ENCODE measurements at regions not wholly inside any gene's neighbourhood (a gene's known extent, or its start where the extent isn't known, plus 50 kb on each side); places are given as distances from the start of the nearest gene placed in this dataset.

- Mint-ChIP-seq H3K36me3 (ENCODE audit: low read depth) (no peaks in the 10 kb centered on the region), H3K9me3 (no peaks in the 10 kb centered on the region), H3K27ac (no peak overlapping the region), H3K4me1 (ENCODE audit: low read depth) (no peaks in the 10 kb centered on the region), H3K4me3 (no peak overlapping the region), H3K27me3 (peaks cover 2% of the 10 kb centered on the region)
- DNase-seq (no peak), ATAC-seq (no peak)
- no peak for TF ChIP-seq CTCF (IDR thresholded peaks at IDR 0.05)
- intact Hi-C loops (cut with micrococcal nuclease): no loop called here
- ChIA-PET CTCF (no interaction called here), POLR2A (no interaction called here)
Observed at GRCh38 chr1:10897981-10898728, 101.7 kb upstream of the CASZ1 start.

- peaks cover 1% of the 10 kb centered on the region for H3K27me3 Mint-ChIP-seq
- no peak overlapping the region for H3K27ac Mint-ChIP-seq
- no peak for ATAC-seq
- TF ChIP-seq CTCF (IDR thresholded peaks at IDR 0.05): no peak
- ChIA-PET CTCF (no interaction called here), POLR2A (no interaction called here)
- DNase-seq: no peak
- intact Hi-C loops (cut with micrococcal nuclease): no loop called here
- H3K9me3 Mint-ChIP-seq: no peaks in the 10 kb centered on the region
- peaks cover 7% of the 10 kb centered on the region for H3K4me1 Mint-ChIP-seq (ENCODE audit: low read depth)
- no peaks in the 10 kb centered on the region for H3K36me3 Mint-ChIP-seq (ENCODE audit: low read depth)
- H3K4me3 Mint-ChIP-seq: no peak overlapping the region
Observed at GRCh38 chr1:10898921-10899320, 102.5 kb upstream of the CASZ1 start.

DNA sequence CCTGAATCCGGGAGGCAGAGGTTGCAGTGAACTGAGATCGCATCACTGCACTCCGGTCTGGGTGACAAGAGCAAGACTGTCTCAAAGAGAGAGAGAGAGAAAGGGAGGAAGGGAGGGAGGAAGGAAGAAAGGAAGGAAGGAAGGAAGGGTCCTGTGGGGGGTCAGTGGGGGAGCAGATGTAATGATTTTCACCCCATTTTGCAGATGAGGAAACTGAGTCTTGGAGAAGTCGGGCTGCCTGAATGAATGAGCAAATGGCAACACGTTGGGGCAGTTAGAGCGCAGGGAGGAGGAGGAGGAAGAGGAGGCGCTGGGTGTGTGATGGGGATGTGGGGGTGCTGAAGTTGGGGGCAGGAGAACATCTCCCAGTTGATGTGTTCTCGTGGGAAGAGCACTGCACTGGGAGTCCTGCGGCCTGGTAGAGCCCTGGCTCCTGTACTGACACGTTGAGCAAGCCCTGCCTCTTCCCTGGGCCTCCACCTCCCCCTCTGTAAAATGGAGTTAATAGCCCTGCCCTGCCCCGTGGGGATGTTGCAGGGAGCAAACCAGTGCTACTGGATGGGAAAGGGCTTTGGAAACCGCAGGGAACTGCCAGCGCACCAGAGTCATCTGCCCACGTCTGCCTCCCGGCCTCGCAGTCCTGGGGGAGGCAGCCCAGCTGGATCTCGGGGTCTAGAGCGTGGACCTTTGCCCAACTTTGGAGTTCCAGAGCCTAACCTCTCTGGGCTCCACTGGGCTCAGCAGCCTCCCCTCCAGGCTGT, 103.2 kb upstream of the CASZ1 start:
- POLR2A ChIA-PET: no interaction called here
- no peak for ATAC-seq
- intact Hi-C loops (cut with micrococcal nuclease): no loop called here
- no peak for DNase-seq
- Mint-ChIP-seq H3K27me3 (no peaks in the 10 kb centered on the region), H3K27ac (no peak overlapping the region), H3K4me1 (ENCODE audit: low read depth) (peaks cover 14% of the 10 kb centered on the region), H3K9me3 (no peaks in the 10 kb centered on the region), H3K36me3 (ENCODE audit: low read depth) (no peaks in the 10 kb centered on the region), H3K4me3 (no peak overlapping the region)
- TF ChIP-seq CTCF (IDR thresholded peaks at IDR 0.05): no peak
- CTCF ChIA-PET: interaction anchor here (1.6 kb wide), 1 partner anchor 40 kb away, joined by 4 read pairs; no protein-coding TSS in a partner anchor

DNA sequence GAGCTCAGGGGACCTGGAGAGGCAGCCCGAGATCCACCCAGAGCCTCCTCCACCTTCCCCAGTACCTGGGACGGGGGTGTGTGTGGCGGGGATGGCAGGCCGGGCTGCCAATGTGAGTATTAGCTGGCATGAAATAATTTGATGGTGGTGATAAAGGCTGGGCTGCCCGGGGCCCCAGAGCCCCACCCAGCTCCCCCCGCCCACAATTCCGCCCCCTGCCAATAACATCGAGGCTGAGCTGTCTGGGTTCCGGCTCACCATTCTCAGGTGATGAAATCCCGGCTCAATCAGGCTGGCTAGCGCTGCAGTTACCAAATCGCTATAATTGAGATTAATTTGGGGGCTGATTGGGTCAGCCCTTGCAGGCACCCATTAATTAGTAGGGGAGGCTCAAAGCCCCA, 103.8 kb upstream of the CASZ1 start:
- no peak for TF ChIP-seq CTCF (IDR thresholded peaks at IDR 0.05)
- ATAC-seq: no peak
- POLR2A ChIA-PET: no interaction called here
- H3K27ac Mint-ChIP-seq: no peak overlapping the region
- CTCF ChIA-PET: interaction anchor here (1.0 to 1.6 kb wide), 2 partner anchors 9 to 40 kb away, joined by 4 to 8 read pairs; no protein-coding TSS in a partner anchor
- intact Hi-C loops (cut with micrococcal nuclease): no loop called here
- H3K36me3 Mint-ChIP-seq (ENCODE audit: low read depth): no peaks in the 10 kb centered on the region
- H3K27me3 Mint-ChIP-seq: no peaks in the 10 kb centered on the region
- no peak overlapping the region for H3K4me3 Mint-ChIP-seq
- peaks cover 19% of the 10 kb centered on the region for H3K4me1 Mint-ChIP-seq (ENCODE audit: low read depth)
- no peak for DNase-seq
- H3K9me3 Mint-ChIP-seq: no peaks in the 10 kb centered on the region

GRCh38 chr1:10900691-10901090, 104.2 kb upstream of the CASZ1 start:
- H3K36me3 Mint-ChIP-seq (ENCODE audit: low read depth): no peaks in the 10 kb centered on the region
- no peaks in the 10 kb centered on the region for H3K9me3 Mint-ChIP-seq
- intact Hi-C loops (cut with micrococcal nuclease): no loop called here
- no peak for DNase-seq
- CTCF ChIA-PET: interaction anchor here (1.0 to 1.6 kb wide), 2 partner anchors 9 to 39 kb away, joined by 4 to 8 read pairs; no protein-coding TSS in a partner anchor
- no peaks in the 10 kb centered on the region for H3K27me3 Mint-ChIP-seq
- no peak overlapping the region for H3K4me3 Mint-ChIP-seq
- ATAC-seq: no peak
- peaks cover 21% of the 10 kb centered on the region for H3K4me1 Mint-ChIP-seq (ENCODE audit: low read depth)
- TF ChIP-seq CTCF (IDR thresholded peaks at IDR 0.05): no peak
- no peak overlapping the region for H3K27ac Mint-ChIP-seq
- POLR2A ChIA-PET: no interaction called here
